OCI-LY1 (cell line): ENCODE measurements at regions not wholly inside any gene's neighbourhood (a gene's known extent, or its start where the extent isn't known, plus 50 kb on each side); places are given as distances from the start of the nearest gene placed in this dataset.
A peak's percentile ranks its signal among the peaks of the same experiment; 100 is the strongest.

Experiments
- H2AFZ ChIP-seq: fragments of 200-600 bp; sonication (generic), shearing (Covaris generic); 2 replicates; pipeline ENCODE4 v1.6.0; 2014; ENCODE audit warnings: antibody characterized with exemption, mild to moderate bottlenecking, low read length
- H3F3A ChIP-seq: fragments of 200-600 bp; sonication (generic), shearing (Covaris generic); 2 replicates; pipeline ENCODE4 v1.6.0; 2014; ENCODE audit warnings: mild to moderate bottlenecking, antibody characterized with exemption, low read length, moderate library complexity; ENCODE audit not compliant: insufficient read depth
- H3K27ac ChIP-seq: fragments of 200-600 bp; sonication (generic); 2 replicates; pipeline ENCODE4 v1.5.1; 2014; ENCODE audit warnings: low read length, mixed run types, mild to moderate bottlenecking, low read depth; ENCODE audit not compliant: poor library complexity, severe bottlenecking
- H3K27me3 ChIP-seq: fragments of 200-600 bp; sonication (generic); 2 replicates; pipeline ENCODE4 v1.6.0; 2014; ENCODE audit warnings: antibody characterized with exemption, mild to moderate bottlenecking, low read length, moderate library complexity; ENCODE audit not compliant: insufficient read depth
- H3K36me3 ChIP-seq: fragments of 200-600 bp; sonication (generic); 2 replicates; pipeline ENCODE4 v1.6.1; 2014; ENCODE audit warnings: mild to moderate bottlenecking, antibody characterized with exemption, low read length, moderate library complexity, mixed read lengths; ENCODE audit not compliant: insufficient read depth
- H3K4me1 ChIP-seq: fragments of 200-600 bp; sonication (generic); 2 replicates; pipeline ENCODE4 v1.5.1; 2014; ENCODE audit warnings: mild to moderate bottlenecking, low read length, moderate library complexity; ENCODE audit not compliant: insufficient read depth, severe bottlenecking
- H3K4me2 ChIP-seq: fragments of 200-600 bp; sonication (generic), shearing (Covaris generic); 2 replicates; pipeline ENCODE4 v1.6.1; 2014; ENCODE audit warnings: low read length
- H3K4me3 ChIP-seq: fragments of 200-600 bp; sonication (generic); 2 replicates; pipeline ENCODE4 v1.5.1; 2014; ENCODE audit warnings: low read length, low read depth, mild to moderate bottlenecking, mixed read lengths; ENCODE audit not compliant: poor library complexity, severe bottlenecking
- H3K79me2 ChIP-seq: fragments of 200-600 bp; shearing (Covaris generic); 2 replicates; pipeline ENCODE4 v1.6.1; 2016; ENCODE audit warnings: mixed run types, low read length, mixed read lengths; ENCODE audit not compliant: insufficient read depth
- H3K9ac ChIP-seq: fragments of 200-600 bp; sonication (generic), shearing (Covaris generic); 2 replicates; pipeline ENCODE4 v1.6.1; 2014; ENCODE audit warnings: mild to moderate bottlenecking, low read length, mixed read lengths
- H3K9me2 ChIP-seq: fragments of 200-600 bp; sonication (generic), shearing (Covaris generic); 2 replicates; pipeline ENCODE4 v1.6.1; 2014; ENCODE audit warnings: low read depth, mild to moderate bottlenecking, low read length, mixed read lengths
- H3K9me3 ChIP-seq: fragments of 200-600 bp; shearing (Covaris generic); 2 replicates; pipeline ENCODE4 v1.6.1; 2014; ENCODE audit warnings: low read length, mixed read lengths
- H4K20me1 ChIP-seq: fragments of 200-600 bp; sonication (generic), shearing (Covaris generic); 2 replicates; pipeline ENCODE4 v1.6.0; 2016; ENCODE audit warnings: mild to moderate bottlenecking, low read length; ENCODE audit not compliant: insufficient read depth
- CTCF ChIP-seq: fragments of 200-600 bp; sonication (generic), shearing (Covaris generic); IDR thresholded peaks from 2 replicates; pipeline ENCODE4 v1.5.1; 2017; ENCODE audit warnings: mild to moderate bottlenecking, antibody characterized with exemption, low read length, moderate library complexity, mixed read lengths
- EZH2 ChIP-seq: fragments of 200-600 bp; sonication (generic), shearing (Covaris generic); IDR thresholded peaks from 2 replicates; pipeline ENCODE4 v1.8.0; 2017; ENCODE audit warnings: borderline replicate concordance, mixed run types, mild to moderate bottlenecking, antibody characterized with exemption, low read length, moderate library complexity, mixed read lengths

DNA sequence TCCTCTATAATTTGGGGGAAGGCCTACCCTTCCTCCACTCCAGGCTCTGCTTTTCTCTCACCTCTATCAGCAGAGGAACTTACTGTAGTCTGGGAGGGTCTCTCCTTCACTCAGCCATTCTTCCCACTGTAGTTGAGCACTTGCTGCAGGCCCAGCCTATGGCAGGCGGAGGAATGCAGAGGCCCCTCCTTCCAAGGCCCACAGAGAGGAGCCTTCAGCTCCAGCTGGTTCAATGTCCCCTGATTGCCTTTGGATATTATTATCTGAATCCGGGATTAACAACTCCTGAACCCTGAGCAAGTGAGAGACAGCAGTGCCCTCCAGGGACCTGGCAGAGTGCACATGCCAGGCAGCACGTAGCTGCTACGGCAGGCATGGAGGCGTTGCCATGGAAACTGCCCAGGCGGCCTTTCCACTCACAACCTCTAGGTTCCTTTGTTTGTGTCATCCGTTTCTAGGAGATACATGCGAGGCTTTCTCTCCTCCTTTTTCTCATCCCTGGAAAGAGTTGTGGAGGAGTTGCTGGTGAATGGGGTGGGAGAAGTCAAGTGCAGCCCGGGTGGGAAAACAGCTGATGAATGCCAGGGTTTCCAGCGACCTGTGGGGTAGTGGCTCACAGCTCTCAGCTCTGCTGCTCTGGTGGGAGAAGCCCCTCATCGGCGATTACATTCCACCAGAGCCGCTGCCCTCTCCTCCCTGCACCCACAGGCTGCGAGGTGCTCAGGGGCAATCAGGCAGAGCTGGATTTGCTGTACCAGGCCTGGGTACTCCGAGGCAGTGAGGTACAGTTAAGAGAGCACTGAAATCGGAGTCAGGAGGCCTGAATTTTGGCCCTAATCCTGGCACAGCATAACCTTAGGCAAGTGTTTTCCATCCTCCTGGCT is 55.3 kb upstream of the HK2 start:
- no peak overlapping the region for H3K27ac ChIP-seq
- no peaks in the 10 kb centered on the region for H3F3A ChIP-seq
- H3K79me2 ChIP-seq: no peaks in the 10 kb centered on the region
- H3K9ac ChIP-seq: no peak overlapping the region; the same call in 1 of the 2 replicates
- no peaks in the 10 kb centered on the region for H3K9me3 ChIP-seq
- no peak overlapping the region; the same call in 1 of the 2 replicates for H2AFZ ChIP-seq
- no peaks in the 10 kb centered on the region for H3K36me3 ChIP-seq
- peak overlapping the region; percentile 31; the same call in 1 of the 2 replicates for H3K4me2 ChIP-seq
- TF ChIP-seq CTCF: no peak
- TF ChIP-seq EZH2: no peak
- H3K4me1 ChIP-seq: peaks cover 25% of the 10 kb centered on the region
- no peaks in the 10 kb centered on the region for H3K27me3 ChIP-seq
- peak overlapping the region; percentile 24 for H3K4me3 ChIP-seq
- no peaks in the 10 kb centered on the region for H4K20me1 ChIP-seq
- no peaks in the 10 kb centered on the region for H3K9me2 ChIP-seq

- Histone ChIP-seq H2AFZ (no peak overlapping the region), H3K4me3 (no peak overlapping the region), H3K79me2 (no peaks in the 10 kb centered on the region), H3K27ac (no peak overlapping the region), H3K27me3 (no peaks in the 10 kb centered on the region), H4K20me1 (no peaks in the 10 kb centered on the region), H3F3A (no peaks in the 10 kb centered on the region), H3K4me2 (no peak overlapping the region; the same call in 1 of the 2 replicates), H3K36me3 (no peaks in the 10 kb centered on the region), H3K9me2 (no peaks in the 10 kb centered on the region), H3K9me3 (no peaks in the 10 kb centered on the region), H3K4me1 (peaks cover 25% of the 10 kb centered on the region), H3K9ac (no peak overlapping the region)
- TF ChIP-seq CTCF (no peak), EZH2 (no peak)
Measured at GRCh38 chr2:74779265-74779558, 54.7 kb upstream of the HK2 start.

GRCh38 chr2:74779587-74780135 is 54.3 kb upstream of the HK2 start:
- H3K4me2 ChIP-seq: no peak overlapping the region
- H3K27ac ChIP-seq: no peak overlapping the region
- H3F3A ChIP-seq: no peaks in the 10 kb centered on the region

More at GRCh38 chr2:74779587-74780135, 54.3 kb upstream of the HK2 start:
- Histone ChIP-seq H3K36me3 (no peaks in the 10 kb centered on the region), H3K9me2 (no peaks in the 10 kb centered on the region), H4K20me1 (no peaks in the 10 kb centered on the region), H3K9ac (no peak overlapping the region), H2AFZ (no peak overlapping the region), H3K79me2 (no peaks in the 10 kb centered on the region), H3K9me3 (no peaks in the 10 kb centered on the region), H3K4me3 (no peak overlapping the region), H3K4me1 (peaks cover 25% of the 10 kb centered on the region), H3K27me3 (no peaks in the 10 kb centered on the region)
- TF ChIP-seq EZH2: no peak
- no peak for TF ChIP-seq CTCF
